HG02798 (cell line): ENCODE measurements at regions not wholly inside any gene's neighbourhood (a gene's known extent, or its start where the extent isn't known, plus 50 kb on each side); places are given as distances from the start of the nearest gene placed in this dataset.
A peak's percentile ranks its signal among the peaks of the same experiment; 100 is the strongest.

Experiments used
- ATAC-seq: cut with Tn5 transposase; IDR thresholded peaks from one replicate; pipeline ENCODE4 v1.9.1; 2021; ENCODE audit warnings: mild to moderate bottlenecking; ENCODE audit not compliant: unreplicated experiment, poor library complexity

DNA sequence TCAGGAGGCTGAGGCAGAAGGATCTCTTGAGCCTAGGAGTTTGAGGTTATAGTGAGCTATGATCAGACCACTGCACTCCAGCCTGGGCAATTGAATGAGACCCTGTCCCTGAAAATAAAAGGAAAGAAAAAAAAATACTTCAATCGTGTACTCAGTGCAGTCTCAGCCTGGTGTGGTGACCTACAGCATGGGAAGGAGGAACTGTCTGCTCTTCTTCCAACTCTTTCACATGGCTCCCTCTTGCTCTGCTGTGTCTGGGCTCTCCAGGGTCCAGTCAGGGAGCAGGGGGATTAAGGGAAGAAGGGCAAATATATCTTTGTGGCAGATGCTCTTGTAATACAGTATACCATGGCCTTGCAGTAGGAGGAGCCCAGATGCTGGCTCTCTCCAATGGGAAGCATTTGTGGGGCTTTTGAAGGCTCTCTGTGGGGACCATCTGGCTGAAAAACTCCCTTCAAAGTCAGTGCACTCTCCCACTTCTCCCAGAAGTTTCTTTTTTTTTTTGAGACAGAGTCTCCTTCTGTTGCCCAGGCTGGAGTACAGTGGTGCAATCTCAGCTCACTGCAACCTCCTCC is 76.6 kb upstream of the TMPO start:
- no peak for ATAC-seq

DNA sequence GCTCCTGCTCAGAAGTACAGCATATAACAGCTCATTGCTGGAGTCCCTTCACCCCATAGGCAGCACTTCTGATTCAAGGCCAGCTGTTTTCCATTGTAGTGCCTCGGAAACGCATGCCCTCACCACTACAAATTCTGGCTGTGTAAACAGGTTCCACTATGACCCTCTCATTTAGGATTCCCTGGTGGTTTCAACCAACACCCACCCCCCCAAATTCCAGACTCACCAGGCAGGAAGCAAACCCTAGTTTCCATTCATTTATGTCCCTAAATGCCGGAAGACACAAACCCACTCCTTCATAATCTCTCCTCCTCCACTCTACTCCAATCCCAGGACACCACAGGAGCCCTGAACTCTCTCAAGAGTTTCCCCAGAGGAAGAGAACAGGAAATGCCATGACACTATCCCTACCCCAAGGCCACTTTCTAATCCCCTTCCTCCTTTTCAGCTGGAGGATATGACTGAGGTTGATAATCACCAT is 75.9 kb upstream of the TMPO start:
- no peak for ATAC-seq

DNA sequence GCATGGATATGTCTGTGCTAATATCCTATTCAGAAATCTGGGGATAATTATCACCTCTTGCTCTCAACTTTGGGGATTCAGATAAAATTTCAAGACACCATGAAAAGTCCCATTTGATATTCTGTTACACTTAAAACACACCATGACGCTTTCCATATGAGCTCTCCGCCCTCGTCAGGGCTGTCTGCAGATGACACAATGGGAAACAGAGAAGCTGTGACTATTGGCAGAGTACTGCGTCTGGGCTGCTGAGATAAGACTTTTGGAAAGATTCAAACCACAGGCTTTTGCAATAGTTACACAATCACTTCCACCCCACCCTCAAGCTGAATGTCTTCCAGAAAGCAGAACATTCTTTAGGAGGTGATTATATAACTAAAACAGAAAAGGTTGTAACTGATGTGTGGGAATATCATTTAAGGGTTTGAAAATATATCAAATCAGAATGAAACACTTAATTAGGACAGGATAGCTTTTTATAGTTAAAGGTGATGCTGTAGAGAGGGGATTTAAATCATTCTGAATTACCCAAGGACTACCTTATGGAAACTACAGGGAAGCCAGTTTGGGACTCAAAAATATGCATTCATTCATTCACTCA is 75.3 kb upstream of the TMPO start:
- ATAC-seq, result no peak

DNA sequence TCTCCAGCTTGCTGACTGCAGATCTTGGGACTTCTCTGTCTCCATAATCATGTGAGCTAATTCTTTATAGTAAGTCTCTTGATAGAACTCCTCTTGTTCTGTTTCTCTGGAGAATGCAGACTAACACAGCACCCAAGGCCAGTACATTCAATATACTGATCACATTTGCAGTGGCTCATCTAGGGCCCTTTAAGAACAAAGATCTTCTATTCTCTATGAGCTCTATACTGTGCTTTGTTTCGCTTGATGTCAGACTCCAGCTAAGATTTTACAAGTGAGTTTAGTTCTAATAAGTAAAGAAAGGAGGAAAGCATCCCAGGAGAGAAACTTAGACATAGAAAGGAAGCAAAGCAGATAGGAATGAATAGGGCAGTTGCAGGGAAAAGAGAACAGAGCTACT is 69.3 kb upstream of the TMPO start:
- ATAC-seq, result no peak

DNA sequence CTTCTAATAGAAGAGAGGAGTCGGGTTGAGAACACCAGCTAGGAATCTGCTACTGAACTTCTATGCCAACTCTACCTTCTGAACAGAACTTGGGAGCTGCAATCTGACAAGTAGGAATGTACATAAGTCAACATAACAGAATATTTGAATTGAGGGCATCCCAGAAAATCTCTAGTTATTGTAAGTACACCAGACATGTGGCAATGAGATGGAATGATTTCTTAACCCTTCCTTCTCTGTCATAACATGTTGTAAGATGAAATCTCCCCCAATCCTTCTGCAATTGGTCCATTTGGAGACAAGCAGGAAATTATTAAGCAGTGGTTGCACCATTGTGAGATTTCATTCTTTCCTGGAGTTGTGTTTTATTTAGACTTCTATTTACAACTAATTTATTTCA is 68.7 kb upstream of the TMPO start:
- ATAC-seq, result no peak

DNA sequence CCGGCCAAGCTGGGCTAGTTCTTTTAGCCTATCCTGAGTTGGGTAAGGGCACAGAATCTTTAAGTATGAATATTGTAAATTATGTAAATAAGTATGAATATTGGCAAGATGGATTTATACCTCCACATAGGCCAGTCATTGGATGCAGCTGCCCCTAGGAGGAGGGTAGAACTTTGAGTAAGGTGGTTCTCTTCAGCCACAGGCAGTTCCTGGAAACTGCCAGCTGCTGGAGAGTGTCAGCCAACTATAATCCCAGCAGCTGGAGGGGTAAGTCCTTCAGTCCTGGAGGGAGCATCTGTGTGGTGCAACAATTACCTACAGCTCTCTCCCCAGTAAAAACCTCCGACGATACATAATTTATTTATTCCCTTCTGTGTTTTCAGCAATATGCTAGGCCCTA is 65.8 kb upstream of the TMPO start:
- no peak for ATAC-seq

DNA sequence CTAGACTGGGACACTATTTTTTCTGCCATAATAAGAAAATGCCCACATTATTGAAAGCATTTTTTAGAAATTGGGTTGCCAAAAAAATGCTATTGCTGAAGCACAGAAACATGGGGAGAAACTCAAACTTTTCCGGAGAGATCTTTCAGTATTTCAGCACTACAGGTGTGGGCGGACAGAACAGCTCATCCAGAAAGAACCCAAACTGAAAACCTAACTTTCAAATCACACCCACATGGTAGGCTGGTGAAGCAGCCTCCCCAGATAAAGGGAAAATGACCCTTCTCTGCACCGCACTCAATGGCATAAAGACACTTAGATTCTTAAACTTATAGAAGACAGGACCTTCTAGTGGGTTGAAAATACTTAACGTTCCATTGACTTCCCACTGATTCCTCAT is 62.3 kb upstream of the TMPO start:
- ATAC-seq, result no peak

DNA sequence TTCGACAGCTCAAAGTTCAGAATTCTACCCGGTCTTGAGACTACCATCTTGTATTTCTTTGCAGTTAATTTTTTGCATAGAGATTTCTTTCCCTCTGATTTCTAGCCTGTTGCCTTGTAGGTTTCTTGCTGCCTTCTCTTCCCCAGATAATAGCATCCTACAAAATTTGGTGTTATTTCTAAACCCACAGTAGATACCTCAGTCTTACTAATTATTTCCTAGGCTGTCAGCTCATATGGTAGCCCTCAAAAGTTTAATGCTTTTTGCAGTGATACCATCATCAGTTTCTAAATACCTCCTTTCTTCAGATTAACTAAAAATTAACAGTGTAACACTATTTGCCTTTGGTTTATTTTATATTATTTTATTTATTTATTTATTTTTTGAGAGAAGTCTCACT is 61.9 kb upstream of the TMPO start:
- ATAC-seq, result no peak

DNA sequence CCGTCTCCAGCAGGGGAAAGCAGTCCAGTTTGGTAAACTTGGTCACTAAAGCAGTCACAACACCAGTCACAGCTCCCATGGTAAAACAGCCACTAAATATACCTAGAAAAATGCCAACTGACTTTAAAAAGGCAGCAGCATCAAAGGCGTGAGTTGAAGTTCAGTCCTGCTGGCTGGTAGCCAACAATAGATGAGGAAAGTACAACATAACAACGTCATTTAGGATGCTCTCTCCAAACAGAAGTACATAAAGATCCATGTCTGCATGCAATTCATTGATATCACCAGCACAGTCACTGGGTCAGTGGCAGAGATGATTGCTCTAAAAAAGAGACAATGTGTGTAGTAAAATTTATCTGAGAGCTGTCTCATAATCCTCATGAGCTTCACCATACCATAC is 59.3 kb upstream of the TMPO start:
- ATAC-seq, result no peak

DNA sequence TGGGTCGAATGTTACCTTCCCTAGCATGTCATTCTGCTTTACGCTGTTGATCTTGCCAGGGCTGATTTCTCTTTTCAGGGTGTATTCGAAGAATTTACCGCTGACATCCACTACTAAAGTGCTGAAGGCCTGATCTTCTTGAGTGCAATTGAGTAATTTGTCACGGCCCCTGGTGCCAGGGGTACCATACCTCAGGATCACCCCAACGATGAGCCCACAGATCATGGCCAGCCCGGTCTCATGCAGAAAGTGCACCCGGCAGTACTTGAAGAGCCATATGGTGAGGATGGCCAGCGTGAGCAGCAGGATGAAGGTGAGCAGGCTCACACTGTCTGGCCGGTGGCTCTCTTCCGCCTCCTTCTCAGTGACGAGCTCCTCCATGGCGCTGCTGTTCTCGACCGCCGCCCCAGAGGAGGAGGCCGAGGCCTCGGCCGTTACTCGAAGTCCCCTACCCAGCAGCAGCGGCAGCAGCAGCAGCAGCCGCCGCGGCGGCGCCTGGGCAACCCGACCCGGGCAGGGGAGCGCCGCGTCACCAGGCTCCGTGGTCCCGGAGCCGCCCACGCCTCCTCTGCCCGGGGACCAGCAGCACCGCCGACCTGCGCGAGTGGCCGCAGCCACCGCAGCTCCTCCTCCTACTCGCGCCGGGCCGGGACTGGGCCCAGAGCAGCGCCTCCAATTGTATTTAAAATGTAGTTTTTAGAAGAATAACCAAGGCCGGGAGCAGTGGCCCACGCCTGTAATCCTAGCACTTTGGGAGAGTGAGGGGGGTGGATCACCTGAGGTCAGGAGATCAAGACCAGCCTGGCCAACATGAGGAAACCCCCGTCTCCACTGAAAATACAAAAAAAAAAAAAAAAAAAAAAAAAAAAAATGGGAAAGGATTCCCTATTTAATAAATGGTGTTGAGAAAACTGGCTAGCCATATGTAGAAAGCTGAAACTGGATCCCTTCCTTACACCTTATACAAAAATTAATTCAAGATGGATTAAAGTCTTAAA is 58.5 kb upstream of the TMPO start:
- peak; percentile 89 for ATAC-seq

DNA sequence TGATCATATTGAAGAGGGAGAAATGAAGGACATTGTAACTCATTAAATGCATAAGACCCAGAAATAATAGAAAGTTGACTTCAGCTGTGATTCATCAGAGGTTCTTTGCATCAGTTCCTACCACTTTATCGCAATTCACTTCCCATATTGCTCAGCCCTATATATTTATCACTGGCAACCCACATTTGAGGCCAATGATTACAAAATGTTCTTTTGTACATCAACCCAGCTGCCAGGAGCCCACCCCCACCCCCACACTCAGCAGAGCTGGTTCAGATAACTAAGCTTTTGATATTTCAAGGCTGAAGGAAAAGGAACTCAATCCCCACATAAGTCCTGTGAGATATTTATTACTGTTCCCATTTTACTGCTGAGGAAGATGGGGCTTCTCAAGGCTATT is 51.2 kb upstream of the TMPO start:
- no peak for ATAC-seq

DNA sequence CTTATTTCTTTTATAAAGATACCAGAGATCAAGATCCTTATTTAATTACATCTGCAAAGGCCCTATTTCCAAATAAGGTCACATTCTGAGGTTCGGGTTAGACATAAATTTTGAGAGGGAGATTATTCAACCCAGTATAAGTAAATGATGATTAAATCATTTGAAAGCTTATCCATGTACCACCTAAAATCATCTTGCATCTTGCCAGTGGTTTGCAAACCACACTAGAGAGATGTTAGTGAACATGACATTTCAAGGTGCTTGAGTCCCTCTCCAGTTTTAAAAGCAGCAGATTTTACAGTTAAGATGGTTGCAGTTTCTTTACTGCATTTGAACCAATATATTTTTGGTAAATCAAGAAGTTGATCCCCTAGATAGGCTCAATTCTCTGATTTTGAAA is 49.9 kb upstream of the TMPO start:
- ATAC-seq, result no peak
